ENCODE measurements at regions not wholly inside any gene's neighbourhood (a gene's known extent, or its start where the extent isn't known, plus 50 kb on each side); places are given as distances from the start of the nearest gene placed in this dataset.
"Not testable (repeated sequence)": the region's sequence is repeated elsewhere in the genome, so short reads cannot be mapped to it uniquely, and the experiment has no call there.

DNA sequence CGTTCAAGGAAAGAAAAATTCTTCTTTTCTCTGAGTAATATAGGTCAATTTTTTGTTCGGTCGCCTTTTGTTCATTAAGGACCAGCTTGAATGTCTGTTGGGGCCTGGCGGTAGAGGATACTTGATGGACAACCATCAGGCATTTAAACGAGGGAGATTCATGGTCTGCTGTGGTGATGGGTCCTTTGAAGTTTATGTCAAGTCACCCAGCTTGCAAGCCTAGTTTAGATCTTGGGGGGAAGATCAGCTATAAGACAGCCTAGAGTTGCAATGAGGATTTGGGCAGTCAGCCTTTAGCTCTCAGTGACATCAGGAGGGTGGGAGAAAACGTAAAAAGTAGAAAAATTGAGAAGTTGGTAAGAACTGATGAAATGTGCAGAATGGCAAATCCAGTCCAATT lies 80.2 kb upstream of the SPRY4 start:
- ATAC-seq, result no peak

DNA sequence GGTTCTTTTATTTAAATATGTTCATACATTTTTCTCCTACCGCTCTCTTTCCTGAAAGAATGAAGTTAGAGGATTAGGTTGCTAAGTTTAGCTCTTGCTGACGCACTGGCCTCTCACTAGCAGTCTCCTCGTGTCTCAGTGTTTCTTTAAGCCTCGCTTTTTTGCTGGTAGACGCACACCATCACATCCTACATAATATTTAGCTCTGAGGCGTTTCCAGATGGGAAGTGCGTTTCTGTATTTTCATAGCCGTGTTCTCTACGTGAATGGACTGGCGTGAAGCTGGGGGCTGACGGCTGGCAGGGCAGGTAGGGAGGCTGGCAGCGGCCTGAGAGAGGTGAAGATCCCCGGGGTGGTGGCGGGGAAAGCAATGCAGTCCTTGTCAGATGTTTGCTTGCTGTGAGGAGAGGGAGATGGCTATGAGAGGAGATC lies 79.2 kb upstream of the SPRY4 start:
- ATAC-seq, result no peak

DNA sequence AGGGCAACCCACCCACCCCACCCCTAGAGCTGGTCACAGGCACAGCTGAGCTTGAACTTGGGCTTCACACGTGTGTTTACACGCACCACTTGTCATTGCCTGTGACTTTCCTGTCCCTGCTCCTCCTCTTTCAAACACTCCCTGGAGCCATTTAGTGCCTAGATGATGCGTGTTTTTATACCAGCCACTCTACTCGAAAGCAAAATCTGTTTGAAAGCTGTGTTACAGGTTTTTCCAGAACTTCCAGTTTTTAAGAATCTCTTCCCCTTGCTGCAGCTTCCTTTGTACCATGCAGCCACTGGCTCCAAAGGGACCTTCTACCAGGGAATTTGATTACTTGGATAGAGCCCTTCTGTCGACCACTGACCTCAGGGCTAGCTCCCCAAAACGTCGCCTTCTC lies 78.8 kb upstream of the SPRY4 start:
- no peak for ATAC-seq

DNA sequence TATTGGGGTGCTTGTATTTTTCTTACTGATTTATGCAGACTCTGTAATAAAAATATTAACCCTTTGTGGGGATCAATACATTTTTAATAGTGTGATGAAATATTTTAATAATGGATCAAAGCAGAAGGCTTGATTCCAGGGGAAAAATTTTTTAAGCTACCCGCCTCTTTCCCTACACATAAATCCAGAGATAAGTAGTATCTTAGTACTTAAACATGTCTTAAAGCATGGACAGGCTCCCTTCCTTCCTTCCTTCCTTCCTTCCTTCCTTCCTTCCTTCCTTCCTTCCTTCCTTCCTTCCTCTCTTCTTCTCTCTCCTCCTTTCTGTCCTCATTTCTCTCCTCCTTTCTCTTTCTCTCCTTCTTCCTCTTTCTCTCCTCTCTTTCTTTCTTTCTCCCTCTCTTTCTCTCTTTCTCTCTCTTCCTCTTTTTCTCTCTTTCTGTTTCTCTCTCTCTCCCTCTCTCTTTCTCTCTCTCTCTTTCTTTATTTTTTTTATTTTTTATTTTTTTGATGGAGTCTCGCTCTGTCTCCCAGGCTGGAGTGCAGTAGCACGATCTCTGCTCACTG lies 78.0 kb upstream of the SPRY4 start:
- ATAC-seq, result no peak

DNA sequence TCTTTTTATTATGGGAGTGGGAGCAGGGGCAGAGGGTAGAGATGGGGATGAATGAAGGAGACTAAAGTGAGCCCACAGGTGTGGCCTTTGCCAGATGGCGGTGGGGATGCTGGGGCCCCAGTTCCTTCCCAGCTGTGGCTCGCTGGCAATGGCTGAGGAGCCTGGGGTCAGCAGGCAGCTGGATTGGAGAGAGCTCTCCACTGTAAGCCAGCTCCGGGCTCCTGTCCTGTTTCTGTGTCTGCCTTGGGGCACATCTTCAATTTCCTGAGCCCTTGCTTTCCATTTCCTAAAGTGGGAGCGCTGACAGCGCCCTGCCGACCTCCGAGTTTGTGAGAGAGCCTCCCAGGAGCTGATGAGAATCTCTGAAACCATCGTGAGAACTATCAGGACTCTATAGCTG lies 75.6 kb upstream of the SPRY4 start:
- no peak for ATAC-seq

DNA sequence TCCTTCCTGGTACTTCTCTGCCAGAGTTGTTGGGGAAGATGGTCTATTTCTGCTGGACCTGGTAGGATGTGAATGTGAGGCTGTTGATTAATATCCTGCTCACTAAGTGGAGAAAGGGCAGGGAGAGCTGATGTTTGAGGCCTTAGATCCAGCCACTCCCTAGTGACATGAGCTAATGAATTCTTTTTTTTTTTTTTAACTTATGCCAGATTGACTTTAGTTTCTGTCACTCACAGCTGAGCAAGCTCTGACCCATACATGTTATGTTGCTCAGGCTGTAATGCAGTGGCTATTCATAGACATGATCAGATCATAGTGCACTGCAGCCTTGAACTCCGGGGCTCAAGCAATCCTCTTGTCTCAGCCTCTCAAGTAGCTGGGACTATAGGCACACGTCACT lies 75.1 kb upstream of the SPRY4 start:
- no peak for ATAC-seq

DNA sequence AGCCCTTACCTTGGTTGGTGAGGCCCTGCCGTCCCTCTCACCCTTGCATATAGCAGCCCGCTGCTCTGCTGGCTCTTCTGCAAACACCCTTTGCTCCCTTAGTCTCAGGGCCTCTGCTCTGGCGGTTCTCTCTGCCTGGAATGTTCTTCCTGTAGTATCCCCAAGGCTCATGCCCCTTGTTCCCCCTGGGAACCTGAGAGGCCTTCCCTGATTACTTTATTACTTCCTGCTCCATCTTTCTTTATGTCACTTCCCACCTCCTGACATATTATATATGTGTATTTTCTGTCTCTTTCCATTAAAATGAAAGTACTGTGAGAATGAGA lies 73.9 kb upstream of the SPRY4 start:
- no peak for ATAC-seq

DNA sequence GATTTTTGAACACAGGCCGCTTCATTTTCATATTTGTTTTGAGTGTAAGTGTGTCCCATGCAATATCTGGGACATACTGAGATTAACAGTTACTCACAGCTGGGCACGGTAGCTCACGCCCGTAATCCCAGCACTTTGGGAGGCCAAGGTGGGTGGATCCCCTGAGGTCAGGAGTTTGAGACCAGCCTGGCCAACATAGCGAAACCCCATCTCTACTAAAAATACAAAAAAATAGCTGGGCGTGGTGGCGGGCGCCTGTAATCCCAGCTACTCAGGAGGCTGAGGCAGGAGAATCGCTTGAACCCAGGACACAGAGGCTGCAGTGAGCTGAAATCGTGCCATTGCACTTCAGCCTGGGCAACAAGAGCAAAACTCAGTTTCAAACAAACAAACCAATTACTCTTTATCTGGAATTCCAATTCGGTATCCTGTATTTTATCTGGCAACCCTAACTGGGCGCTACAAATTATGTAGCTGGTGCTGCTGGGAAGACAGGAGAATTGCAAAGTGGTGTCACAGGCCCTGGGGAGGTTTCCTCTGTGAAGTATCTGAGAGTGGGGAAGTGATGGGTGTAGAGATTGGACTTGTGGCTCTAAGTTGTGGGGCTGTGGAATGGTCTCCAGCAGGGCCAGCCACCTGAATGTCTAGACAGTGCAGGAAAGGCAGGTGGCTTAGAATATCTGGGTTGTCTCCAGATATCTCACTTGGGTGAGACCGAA lies 73.3 kb upstream of the SPRY4 start:
- ATAC-seq, result not testable (repeated sequence)

DNA sequence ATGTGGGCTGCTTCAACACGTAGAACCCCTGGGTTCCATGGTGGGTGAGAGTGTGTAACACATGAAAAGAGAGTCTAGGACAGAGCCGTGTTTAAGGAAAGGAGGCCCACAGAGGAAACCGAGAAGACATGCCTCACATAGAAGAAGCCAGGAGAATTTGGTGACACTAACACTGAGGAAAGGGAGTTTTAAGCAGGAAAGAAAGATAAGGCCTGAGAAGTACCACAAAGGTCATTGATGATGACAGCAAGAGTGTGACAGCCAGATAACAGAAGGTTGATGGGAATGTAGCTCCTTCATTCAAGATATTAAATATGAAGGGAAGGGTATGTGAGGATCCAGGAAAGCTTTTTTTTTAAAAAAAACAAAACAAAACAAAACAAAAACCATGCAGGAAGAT lies 72.4 kb upstream of the SPRY4 start:
- ATAC-seq, result no peak

DNA sequence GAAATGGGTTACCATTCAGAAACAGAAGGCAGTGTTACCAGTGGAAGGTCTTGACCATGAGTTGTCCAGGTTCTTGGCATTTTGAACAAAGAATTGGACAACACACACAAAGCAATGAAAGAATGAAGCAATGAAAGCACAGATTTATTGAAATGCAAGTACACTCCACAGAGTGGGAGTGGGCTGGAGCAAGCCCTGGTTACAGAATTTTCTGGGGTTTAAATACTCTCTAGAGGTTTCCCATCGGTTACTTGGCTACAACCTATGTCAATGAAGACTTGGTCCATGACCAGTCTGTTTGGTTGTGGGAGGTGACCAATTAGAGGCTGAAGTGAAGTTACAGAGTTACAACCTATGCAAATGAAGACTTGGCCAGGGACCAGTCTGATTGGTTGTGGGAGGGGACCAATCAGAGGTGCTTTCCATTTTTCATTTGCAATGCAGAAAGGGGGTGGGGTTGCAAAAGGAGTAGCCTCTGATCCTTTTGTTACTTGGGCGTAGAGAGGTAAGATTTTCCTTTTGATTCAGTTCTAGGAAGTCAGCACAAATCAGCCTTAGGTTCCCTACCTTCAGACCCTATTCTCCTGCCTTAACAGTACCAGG lies 71.7 kb upstream of the SPRY4 start:
- no peak for ATAC-seq

DNA sequence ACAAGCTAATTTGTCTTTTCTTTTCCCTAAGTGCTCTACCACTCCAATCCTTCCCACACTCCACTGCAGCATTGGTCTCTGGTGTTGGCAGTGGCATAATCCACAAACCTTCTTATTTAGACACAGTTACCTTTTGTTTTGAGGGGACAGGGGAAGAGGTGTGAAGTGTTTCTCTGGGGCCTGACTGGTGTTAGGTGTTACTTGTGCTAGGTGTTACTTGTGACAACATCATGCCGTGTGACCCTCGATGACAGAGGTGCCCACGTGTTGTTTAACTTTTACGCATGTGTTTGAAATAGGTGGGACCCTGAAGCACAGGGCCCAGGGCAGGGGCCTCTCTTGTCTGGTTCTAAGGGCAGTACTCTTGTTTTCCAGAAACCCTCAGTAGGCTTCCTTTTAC lies 70.5 kb upstream of the SPRY4 start:
- no peak for ATAC-seq

DNA sequence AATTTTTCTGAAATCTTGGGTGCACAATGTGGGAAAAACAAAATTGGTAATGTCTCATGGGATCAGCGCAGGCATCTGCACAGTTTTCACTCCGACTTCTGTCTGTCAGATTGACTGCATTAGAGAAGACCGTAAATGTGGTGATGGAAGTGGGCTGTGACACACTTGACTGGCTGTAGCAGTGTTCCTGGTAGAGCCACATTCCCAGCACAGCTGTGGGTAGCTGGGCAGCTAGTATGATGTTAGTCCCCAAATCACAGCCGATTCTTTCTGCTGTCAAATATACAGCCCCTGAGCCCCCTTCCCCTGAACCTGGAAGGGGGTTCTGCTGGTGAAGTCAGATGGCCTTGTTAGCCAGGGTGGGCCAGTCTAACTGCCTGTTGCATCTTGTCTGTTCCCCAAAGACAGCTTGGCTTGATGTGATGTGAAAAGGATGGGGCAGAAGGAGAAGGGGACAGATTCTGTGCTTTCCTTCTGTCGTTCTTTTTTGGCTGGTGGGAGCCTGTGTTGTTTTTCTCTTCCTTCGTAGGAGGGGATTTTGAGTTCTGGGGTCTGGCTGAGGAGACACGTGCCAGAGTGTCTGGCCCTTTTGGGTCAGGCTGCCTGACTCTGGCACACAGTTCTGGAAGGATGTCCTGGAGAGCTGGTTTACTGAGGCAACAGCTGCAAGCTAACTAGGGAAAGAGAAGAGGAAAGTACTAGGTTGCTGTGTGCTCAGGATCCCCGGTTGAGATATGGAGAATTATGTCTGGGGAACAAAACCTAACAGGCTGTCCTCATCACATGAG lies 66.4 kb upstream of the SPRY4 start:
- no peak for ATAC-seq

DNA sequence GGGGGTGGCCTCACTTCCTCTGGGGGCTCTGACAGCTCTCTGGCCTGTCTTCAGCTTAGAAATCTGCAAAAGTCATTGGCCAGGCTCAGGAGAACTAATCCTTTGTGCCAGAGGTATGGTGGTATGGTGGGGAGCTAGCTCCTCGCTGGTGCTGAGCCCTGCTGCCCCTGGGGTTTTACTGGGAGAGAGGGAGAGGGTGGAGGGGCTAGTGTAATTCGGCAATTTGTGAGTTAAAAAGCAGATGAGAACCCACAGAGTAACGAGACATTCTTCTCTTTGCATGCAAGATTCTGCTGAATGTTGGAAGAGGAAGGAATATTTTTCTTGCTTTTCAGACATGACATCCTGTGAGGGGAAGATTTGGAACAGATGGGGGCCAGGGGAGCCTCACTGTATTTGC lies 65.5 kb upstream of the SPRY4 start:
- no peak for ATAC-seq

DNA sequence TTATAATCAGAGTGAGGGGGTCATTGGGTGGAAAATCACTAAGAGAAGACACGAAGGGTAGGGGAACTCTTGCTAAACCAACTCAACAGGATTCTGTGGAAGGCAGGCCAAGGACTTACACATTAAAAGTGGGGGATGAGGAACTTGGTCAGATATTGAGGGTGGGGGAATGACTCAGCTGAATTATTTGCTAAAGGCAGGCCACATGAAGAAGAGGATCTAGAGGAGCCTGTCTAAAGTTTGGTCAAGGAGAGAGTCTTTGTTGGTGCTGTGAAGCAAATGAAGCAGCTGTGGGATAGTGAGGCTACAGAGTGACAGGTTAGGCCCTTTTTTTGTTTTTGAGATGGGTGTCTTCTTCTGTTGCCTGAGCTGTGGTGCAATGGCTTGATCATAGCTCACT lies 63.9 kb upstream of the SPRY4 start:
- no peak for ATAC-seq

DNA sequence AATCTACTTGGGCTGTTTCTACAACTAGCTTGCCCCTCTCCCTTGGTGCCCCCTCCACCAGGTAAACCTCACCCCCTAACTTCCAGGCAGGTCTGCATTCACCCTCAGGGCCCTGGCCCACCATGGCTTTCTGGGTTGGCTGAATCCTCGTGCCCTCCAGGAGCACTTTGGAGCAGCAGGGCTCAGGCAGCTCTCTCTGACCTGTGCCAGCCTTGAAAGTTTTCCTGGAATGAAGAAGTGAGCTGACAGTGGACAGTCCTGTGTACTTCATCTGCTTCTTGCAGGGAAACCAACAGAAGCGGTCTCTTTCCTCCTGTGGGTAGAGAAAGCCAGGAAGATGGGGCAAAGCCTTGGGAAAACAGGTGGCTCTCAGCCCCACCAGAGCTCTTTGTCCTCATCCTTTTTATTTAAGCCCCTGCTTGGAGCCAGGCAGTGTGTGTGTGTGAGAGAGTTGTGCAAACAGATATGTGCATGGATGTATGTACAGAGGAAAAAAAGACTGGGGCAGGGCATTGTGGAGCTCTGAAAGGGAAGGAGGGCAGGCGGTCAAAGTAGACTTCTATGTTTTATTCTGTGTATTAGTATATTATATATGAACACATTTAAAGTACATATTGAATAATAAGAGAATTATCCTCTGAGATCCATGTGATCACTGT lies 62.3 kb upstream of the SPRY4 start:
- no peak for ATAC-seq

DNA sequence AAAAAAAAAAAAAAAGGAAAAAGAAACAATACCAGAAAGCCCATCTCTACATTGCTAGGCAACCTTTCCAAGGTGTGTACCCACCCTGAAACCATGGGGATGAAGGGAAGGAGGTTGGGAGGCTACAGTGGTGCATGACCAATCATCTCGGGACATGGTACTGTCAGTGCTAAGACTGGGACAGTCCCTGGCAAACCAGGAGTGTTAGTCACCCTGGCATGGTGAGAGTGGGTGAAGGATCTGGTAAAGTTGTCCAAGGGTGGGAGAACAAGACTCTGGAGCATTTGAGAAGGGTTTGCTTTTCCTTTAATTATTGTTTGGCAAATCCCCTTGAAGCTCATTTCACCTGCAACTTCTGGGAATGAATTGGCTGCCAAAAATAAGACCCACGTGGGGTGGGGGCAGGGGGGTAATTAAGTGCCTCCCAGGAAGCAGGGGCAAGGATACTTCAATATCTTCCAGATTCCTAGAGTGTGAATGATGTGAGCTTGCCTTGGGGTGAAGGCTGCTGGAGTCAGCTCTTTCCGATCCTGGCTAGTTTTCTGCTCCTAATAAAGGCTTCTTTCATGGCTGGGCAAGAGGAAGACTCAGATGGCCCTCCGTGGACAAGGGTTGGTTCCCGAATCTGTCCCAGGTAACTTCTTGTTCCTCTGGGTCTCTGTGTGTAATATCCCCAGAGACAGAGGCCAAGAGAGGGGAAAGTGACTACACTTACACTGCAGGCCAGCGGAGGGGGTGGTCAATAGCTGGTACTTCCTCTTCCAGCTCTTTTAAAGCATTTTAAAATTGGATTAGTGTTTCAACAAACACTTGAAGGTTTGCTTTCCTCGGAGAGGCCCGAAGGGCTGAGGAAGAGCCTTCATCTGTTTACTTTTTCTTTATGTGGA lies 61.6 kb upstream of the SPRY4 start:
- no peak for ATAC-seq

DNA sequence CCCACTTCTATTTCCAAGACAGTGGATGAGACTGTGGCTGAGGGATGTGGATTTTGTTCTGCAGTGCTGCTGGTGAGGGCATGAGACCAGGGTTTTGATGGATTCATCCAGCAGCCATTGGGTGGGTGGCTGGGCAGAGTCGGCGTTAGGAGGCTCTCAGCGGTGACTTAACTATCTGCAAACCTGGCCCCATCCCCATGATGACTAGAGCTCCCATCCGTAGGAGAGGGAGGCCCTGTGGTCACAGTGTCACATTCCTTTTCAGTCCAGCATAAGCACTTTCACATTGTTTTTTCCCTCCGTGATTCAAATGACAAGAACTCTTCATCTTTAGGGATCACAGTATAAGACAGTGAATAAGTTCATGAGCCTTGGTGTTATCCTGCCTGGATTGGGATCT lies 60.4 kb upstream of the SPRY4 start:
- no peak for ATAC-seq

DNA sequence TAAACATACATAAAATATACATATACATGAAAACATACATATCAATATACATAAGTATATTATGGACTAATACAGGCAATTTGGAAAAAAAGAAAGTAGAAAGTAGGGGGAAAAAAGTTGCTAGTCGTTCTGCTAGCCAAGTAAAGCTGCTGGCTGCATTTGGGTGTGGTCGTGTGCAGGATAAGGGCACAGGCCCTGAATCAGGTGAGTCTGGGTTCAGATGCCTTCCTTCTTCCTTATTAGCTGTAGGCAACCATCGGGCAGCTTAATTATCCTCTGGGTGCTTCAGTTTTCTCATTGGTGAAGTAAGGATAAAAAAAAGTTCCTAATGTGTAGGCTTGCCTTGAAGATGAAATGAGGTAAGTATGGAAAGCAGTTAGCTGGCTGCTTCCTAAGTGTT lies 59.2 kb upstream of the SPRY4 start:
- no peak for ATAC-seq

DNA sequence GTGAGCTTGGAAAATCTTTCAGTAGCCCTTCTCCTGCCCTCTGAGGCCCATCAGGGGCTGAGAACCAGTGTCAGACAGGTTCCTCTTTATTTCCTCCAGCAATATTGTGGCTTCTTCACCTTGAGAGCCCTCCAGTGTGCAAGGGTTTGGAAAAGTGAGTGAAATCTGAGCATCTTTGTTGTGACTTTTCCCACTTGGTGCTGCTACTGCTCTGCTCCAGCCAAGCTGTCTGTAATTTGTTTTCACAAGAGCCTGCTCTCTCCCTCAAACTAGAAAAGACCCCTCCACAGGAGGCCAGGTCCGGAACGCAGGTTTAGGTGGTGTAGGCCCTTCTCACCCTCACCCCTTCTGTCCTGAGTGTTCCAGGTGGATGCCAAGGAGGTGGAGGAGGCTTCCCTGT lies 57.4 kb upstream of the SPRY4 start:
- no peak for ATAC-seq

DNA sequence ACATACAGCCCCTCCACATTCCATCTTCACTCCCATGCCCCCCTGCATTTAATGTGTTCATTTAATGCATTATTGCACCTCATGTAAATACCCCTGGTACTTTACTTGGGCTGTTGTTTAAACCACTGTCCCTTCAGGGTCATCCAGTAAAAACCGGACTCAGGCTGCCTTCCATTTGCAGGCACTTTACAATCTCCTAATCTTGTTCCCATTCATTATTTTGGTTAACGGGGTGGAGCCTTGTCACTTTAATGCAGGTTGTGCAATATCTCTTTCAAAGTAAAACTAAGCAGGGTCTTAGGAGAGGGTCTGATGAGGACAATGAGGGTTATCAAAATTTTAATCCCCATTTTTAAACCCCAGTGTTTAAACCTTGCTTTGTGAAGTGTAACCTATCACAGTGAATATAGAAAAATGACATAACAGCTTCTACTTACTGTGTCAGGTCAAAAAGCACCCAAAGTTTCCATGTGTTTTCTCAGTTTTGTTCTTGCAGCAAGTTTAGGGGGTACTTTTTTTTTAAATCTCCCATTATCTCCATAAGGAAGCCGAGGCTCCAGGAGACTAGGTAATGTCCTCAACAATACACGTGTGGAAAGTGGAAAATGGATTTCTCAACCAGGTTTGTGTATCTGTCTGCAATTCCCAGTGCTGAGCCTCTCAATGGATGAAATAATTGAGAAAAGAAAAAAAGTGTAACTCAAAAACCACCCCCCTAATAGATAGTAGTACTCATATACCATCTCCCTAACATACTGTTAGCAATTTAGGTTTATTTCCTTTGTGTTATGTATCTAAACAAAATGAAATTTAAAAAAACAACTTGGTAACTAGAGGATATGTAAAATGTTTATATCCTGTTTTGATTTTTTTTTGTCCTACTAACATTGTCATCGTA lies 54.2 kb upstream of the SPRY4 start:
- ATAC-seq, result no peak

DNA sequence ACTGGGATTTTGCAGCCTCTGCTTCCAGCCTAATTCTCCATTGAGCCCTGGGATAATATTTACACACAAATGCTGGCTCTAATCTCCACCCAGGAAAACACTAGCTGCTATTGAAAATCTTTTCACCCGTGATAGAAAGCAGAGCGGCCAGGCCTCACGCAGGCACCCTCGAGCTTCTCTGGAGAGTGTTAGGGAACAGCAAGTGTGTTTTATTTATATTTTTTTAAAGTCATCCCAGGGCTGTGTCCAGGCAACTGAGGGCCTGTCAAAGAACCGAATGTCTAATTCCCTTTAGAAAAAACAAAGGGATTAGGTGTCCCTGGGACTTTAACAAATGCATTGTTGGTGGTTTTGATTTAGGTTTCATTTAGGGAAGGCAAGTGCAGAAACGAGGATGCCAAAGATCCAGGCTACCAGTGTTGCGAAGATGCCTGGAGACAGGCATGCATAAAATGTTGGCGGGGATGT lies 51.2 kb upstream of the SPRY4 start:
- ATAC-seq, result no peak
